Trophoblast cell (in vitro differentiated cells and primary cell): ENCODE measurements at regions not wholly inside any gene's neighbourhood (a gene's known extent, or its start where the extent isn't known, plus 50 kb on each side); places are given as distances from the start of the nearest gene placed in this dataset.

Experiments used
- DNase-seq, 2 donors: peaks; one replicate each; pipeline ENCODE4 v3.0.0-alpha.2; 2016
- H2AFZ ChIP-seq: 2 replicates; pipeline ENCODE4 v1.6.1; 2013; ENCODE audit warnings: low read length, moderate library complexity, mild to moderate bottlenecking; ENCODE audit not compliant: insufficient read depth, poor library complexity
- H2AK5ac ChIP-seq: 2 replicates; pipeline ENCODE4 v1.6.1; 2013; ENCODE audit warnings: mild to moderate bottlenecking, low read length
- H2BK120ac ChIP-seq: 2 replicates; pipeline ENCODE4 v1.6.1; 2013; ENCODE audit warnings: low read length, mild to moderate bottlenecking, moderate library complexity; ENCODE audit not compliant: insufficient read depth, poor library complexity
- H2BK12ac ChIP-seq: 2 replicates; pipeline ENCODE4 v1.6.1; 2013; ENCODE audit warnings: mild to moderate bottlenecking, low read length, moderate library complexity
- H2BK5ac ChIP-seq: 2 replicates; pipeline ENCODE4 v1.6.1; 2013; ENCODE audit warnings: low read length, low read depth, moderate library complexity, mild to moderate bottlenecking; ENCODE audit not compliant: poor library complexity
- H3K14ac ChIP-seq: 2 replicates; pipeline ENCODE4 v1.6.1; 2013; ENCODE audit warnings: mild to moderate bottlenecking, low read length
- H3K18ac ChIP-seq: 2 replicates; pipeline ENCODE4 v1.6.1; 2013; ENCODE audit warnings: mild to moderate bottlenecking, low read length
- H3K23ac ChIP-seq: 2 replicates; pipeline ENCODE4 v1.6.1; 2013; ENCODE audit warnings: low read length
- H3K27ac ChIP-seq: 2 replicates; pipeline ENCODE4 v1.5.1; 2013; ENCODE audit warnings: low read depth, mild to moderate bottlenecking, inconsistent platforms, low read length, moderate library complexity
- H3K27me3 ChIP-seq: 2 replicates; pipeline ENCODE4 v1.6.1; 2013; ENCODE audit warnings: inconsistent platforms, mild to moderate bottlenecking, low read length, moderate library complexity; ENCODE audit not compliant: insufficient read depth
- H3K36me3 ChIP-seq, 2 experiments: 1 replicate in 1 of 2; 2 replicates in 1 of 2; pipeline ENCODE4 v1.6.1; 2013; ENCODE audit warnings: low read length in 2 of 2, mild to moderate bottlenecking in 2 of 2, moderate library complexity in 1 of 2; ENCODE audit not compliant: insufficient read depth in 2 of 2, control insufficient read depth in 1 of 2
- H3K4ac ChIP-seq: 2 replicates; pipeline ENCODE4 v1.6.1; 2013; ENCODE audit warnings: low read depth, mild to moderate bottlenecking, low read length, moderate library complexity
- H3K4me1 ChIP-seq, 2 experiments: 1 replicate in 1 of 2; 2 replicates in 1 of 2; pipeline ENCODE4 v1.6.1; 2013; ENCODE audit warnings: low read length in 2 of 2, mild to moderate bottlenecking in 2 of 2, moderate library complexity in 1 of 2; ENCODE audit not compliant: insufficient read depth in 2 of 2, control insufficient read depth in 1 of 2
- H3K4me2 ChIP-seq: 2 replicates; pipeline ENCODE4 v1.6.1; 2013; ENCODE audit warnings: inconsistent platforms, mild to moderate bottlenecking, low read length, moderate library complexity
- H3K4me3 ChIP-seq: 2 replicates; pipeline ENCODE4 v1.5.1; 2013; ENCODE audit warnings: mild to moderate bottlenecking, low read depth, low read length, inconsistent platforms
- H3K79me1 ChIP-seq: one replicate; pipeline ENCODE4 v1.6.1; 2013; ENCODE audit warnings: low read length
- H3K79me2 ChIP-seq: 2 replicates; pipeline ENCODE4 v1.6.1; 2013; ENCODE audit warnings: low read length, mild to moderate bottlenecking; ENCODE audit not compliant: control insufficient read depth, insufficient read depth, poor library complexity
- H3K9ac ChIP-seq: 2 replicates; pipeline ENCODE4 v1.6.1; 2013; ENCODE audit warnings: mild to moderate bottlenecking, low read length
- H3K9me3 ChIP-seq: 2 replicates; pipeline ENCODE4 v1.6.1; 2013; ENCODE audit warnings: low read depth, mild to moderate bottlenecking, control low read depth, inconsistent platforms, low read length; ENCODE audit not compliant: insufficient read depth
- H4K12ac ChIP-seq: 2 replicates; pipeline ENCODE4 v1.6.1; 2013; ENCODE audit warnings: low read depth, mild to moderate bottlenecking, low read length, moderate library complexity
- H4K8ac ChIP-seq: 2 replicates; pipeline ENCODE4 v1.6.1; 2013; ENCODE audit warnings: low read depth, mild to moderate bottlenecking, low read length, moderate library complexity
- H4K91ac ChIP-seq: one replicate; pipeline ENCODE4 v1.6.1; 2013; ENCODE audit warnings: low read depth, mild to moderate bottlenecking, low read length, moderate library complexity
- whole genome bisulfite sequencing: extraction: QIAGEN DNeasy Blood & Tissue Kit; methylation state at CpG from one replicate; pipeline ENCODE4 v1.1.7; 2013; ENCODE audit warnings: missing lambda C conversion rate; ENCODE audit not compliant: insufficient read length, insufficient coverage; ENCODE audit errors: extremely low coverage; 5-methylcytosine and 5-hydroxymethylcytosine counted together

DNA sequence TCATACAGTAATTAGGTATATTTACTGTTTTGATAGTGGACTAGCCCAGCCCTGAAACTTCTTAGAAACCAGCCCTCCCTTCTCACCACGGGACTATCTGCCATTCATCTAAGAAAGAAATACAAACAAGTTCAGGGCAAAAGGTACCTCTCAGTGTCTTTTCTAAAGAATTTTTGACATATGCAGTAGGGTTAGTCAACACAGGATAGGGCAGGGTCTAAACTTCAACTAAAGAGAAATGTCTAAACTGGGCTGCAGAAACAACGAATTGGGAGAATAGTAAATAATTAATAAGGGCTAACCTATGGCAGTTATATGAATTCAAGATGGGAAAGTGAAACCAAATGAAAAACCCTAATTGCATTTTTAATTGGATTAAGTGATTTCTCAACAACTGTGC is 496.6 kb downstream of the INHBA start:
- Histone ChIP-seq H3K4me2 (no peak overlapping the region), H2BK120ac (no peak overlapping the region), H2AK5ac (no peak overlapping the region)

DNA sequence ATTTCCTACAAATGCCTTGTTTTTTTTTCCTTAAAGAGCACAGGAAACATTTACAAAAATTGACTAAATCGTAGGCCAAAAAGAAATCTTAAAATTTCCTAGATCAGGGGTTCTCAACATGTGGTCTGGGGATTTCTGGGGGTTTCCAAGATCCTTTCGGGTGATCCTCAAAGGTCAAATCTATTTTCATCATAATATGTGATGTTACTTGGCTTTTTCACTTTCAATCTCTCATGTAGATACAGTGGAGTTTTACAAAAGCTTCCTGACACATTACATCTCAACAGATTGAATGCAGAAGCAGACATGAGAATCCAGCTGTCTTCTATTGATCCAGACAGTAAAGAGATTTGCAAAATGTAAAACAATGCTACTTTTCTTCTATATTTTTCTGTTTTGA is 497.3 kb downstream of the INHBA start:
- Histone ChIP-seq H2BK5ac (no peak overlapping the region), H3K18ac (no peak overlapping the region), H3K4me2 (no peak overlapping the region), H3K4ac (no peak overlapping the region), H3K36me3 (no peaks in the 10 kb centered on the region), H3K79me2 (no peaks in the 10 kb centered on the region), H3K79me1 (no peaks in the 10 kb centered on the region), H3K9ac (no peak overlapping the region), H2AFZ (no peak overlapping the region), H3K27ac (no peak overlapping the region), H4K12ac (no peak overlapping the region), H3K4me3 (no peak overlapping the region), H4K91ac (no peak overlapping the region), H3K4me1 (no peaks in the 10 kb centered on the region), H4K8ac (no peak overlapping the region), H2BK12ac (no peak overlapping the region), H3K14ac (no peak overlapping the region), H2BK120ac (no peak overlapping the region), H2AK5ac (no peak overlapping the region), H3K27me3 (no peaks in the 10 kb centered on the region), H3K23ac (no peak overlapping the region), H3K9me3 (no peaks in the 10 kb centered on the region)
- no peak for DNase-seq
- WGBS: no CpG with 5 or more reads among the region's 2 CpGs

More for the DNA sequence above, 496.6 kb downstream of the INHBA start:
- Histone ChIP-seq H3K9ac (no peak overlapping the region), H4K91ac (no peak overlapping the region), H3K18ac (no peak overlapping the region), H3K79me1 (no peaks in the 10 kb centered on the region), H2AFZ (no peak overlapping the region), H3K4ac (no peak overlapping the region), H3K27me3 (no peaks in the 10 kb centered on the region), H4K12ac (no peak overlapping the region), H3K4me3 (no peak overlapping the region), H3K36me3 (no peaks in the 10 kb centered on the region), H2BK5ac (no peak overlapping the region), H3K79me2 (no peaks in the 10 kb centered on the region), H4K8ac (no peak overlapping the region), H3K9me3 (no peaks in the 10 kb centered on the region), H3K14ac (no peak overlapping the region), H2BK12ac (no peak overlapping the region), H3K27ac (no peak overlapping the region), H3K4me1 (no peaks in the 10 kb centered on the region), H3K23ac (no peak overlapping the region)
- no CpG with 5 or more reads among the region's 2 CpGs for WGBS
- DNase-seq: no peak

DNA sequence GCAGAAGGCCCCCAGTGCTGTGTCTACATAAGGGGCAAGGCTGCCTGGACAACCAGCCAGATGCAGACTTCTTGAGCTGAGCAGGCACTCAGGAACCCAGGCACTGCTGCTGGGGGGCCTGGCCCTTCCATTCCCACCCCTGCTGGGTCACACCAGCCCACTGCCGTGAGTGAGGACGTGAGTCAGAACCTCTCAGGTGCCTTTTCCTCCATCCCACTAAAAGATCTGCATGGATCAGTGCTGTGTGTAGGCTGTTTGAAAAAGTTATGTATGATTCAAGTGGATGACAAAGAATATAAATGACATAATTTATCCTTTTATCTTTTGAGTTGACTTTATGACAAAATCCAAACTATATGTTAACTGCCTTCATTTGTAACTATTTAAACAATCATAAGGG is 499.3 kb downstream of the INHBA start:
- no peak overlapping the region for H2BK5ac ChIP-seq
- H3K9me3 ChIP-seq: no peaks in the 10 kb centered on the region
- H3K4me3 ChIP-seq: no peak overlapping the region
- H4K91ac ChIP-seq: no peak overlapping the region
- no CpG with 5 or more reads among the region's 2 CpGs for WGBS
- H3K36me3 ChIP-seq: no peaks in the 10 kb centered on the region
- H3K27me3 ChIP-seq: no peaks in the 10 kb centered on the region
- no peak overlapping the region for H3K4ac ChIP-seq
- no peak overlapping the region for H3K14ac ChIP-seq
- H4K12ac ChIP-seq: no peak overlapping the region
- H2AFZ ChIP-seq: no peak overlapping the region
- H2BK12ac ChIP-seq: no peak overlapping the region
- no peak overlapping the region for H3K18ac ChIP-seq
- no peak overlapping the region for H3K23ac ChIP-seq
- H3K4me2 ChIP-seq: no peak overlapping the region
- H2BK120ac ChIP-seq: no peak overlapping the region
- no peak overlapping the region for H4K8ac ChIP-seq
- H3K4me1 ChIP-seq: no peaks in the 10 kb centered on the region
- no peak overlapping the region for H3K9ac ChIP-seq
- no peaks in the 10 kb centered on the region for H3K79me2 ChIP-seq
- peak overlapping the region; percentile 64 for H2AK5ac ChIP-seq
- H3K79me1 ChIP-seq: no peaks in the 10 kb centered on the region
- DNase-seq: no peak
- H3K27ac ChIP-seq: no peak overlapping the region

GRCh38 chr7:41201021-41201420 is 501.9 kb downstream of the INHBA start:
- DNase-seq: no peak
- no peaks in the 10 kb centered on the region for H3K27me3 ChIP-seq
- 100% methylated on average over 3 of the region's 3 CpGs for WGBS

More at GRCh38 chr7:41201021-41201420, 501.9 kb downstream of the INHBA start:
- H3K23ac ChIP-seq: no peak overlapping the region
- no peak overlapping the region for H3K18ac ChIP-seq
- no peak overlapping the region for H3K14ac ChIP-seq
- H2BK12ac ChIP-seq: no peak overlapping the region
- no peaks in the 10 kb centered on the region for H3K9me3 ChIP-seq
- H3K27ac ChIP-seq: no peak overlapping the region
- H4K91ac ChIP-seq: no peak overlapping the region
- H4K8ac ChIP-seq: no peak overlapping the region
- no peak overlapping the region for H3K4ac ChIP-seq
- H4K12ac ChIP-seq: no peak overlapping the region
- no peaks in the 10 kb centered on the region for H3K4me1 ChIP-seq
- no peak overlapping the region for H3K4me3 ChIP-seq
- no peak overlapping the region for H3K9ac ChIP-seq
- H2AFZ ChIP-seq: no peak overlapping the region
- no peaks in the 10 kb centered on the region for H3K79me2 ChIP-seq
- H3K79me1 ChIP-seq: no peaks in the 10 kb centered on the region
- H3K4me2 ChIP-seq: no peak overlapping the region
- no peaks in the 10 kb centered on the region for H3K36me3 ChIP-seq
- H2BK120ac ChIP-seq: no peak overlapping the region
- no peak overlapping the region for H2AK5ac ChIP-seq
- H2BK5ac ChIP-seq: no peak overlapping the region
